OCI-LY3 (cell line): ENCODE measurements at regions not wholly inside any gene's neighbourhood (a gene's known extent, or its start where the extent isn't known, plus 50 kb on each side); places are given as distances from the start of the nearest gene placed in this dataset.

Experiments used
- CTCF ChIP-seq: fragments of 200-600, 300-600 bp; sonication (generic); IDR thresholded peaks from 2 replicates; pipeline ENCODE4 v1.5.1; 2014; ENCODE audit warnings: antibody characterized with exemption, low read length, low read depth
- EZH2phosphoT487 ChIP-seq: fragments of 200-600 bp; shearing (Covaris generic); IDR thresholded peaks from 2 replicates; pipeline ENCODE4 v1.6.1; 2018; ENCODE audit warnings: antibody characterized with exemption, mixed run types, low read depth

GRCh38 chr2:228799208-228799588, 471.9 kb downstream of the PID1 start:
- TF ChIP-seq CTCF = no peak
- no peak for TF ChIP-seq EZH2phosphoT487
